ENCODE measurements at regions not wholly inside any gene's neighbourhood (a gene's known extent, or its start where the extent isn't known, plus 50 kb on each side); places are given as distances from the start of the nearest gene placed in this dataset.

- TF ChIP-seq CTCF (conservative IDR thresholded peaks at IDR 0.05 in 1 of 2, IDR thresholded peaks at IDR 0.05 in 1 of 2; ENCODE audit: low read depth in 1 of 2, low read length in 2 of 2), result no peak
- TF ChIP-seq EZH2 (IDR thresholded peaks at IDR 0.05; ENCODE audit: low read length, missing control alignments), result no peak
These were observed 149.6 kb upstream of the SYNCRIP start for GRCh38 chr6:85792254-85792653.

All from fibroblast of lung (primary cell).